GM12878 (cell line): ENCODE measurements at regions not wholly inside any gene's neighbourhood (a gene's known extent, or its start where the extent isn't known, plus 50 kb on each side); places are given as distances from the start of the nearest gene placed in this dataset.

ENCODE experiments used
- BCLAF1 ChIP-seq: fragments of 450-650 bp; IDR thresholded peaks from 2 replicates; pipeline ENCODE4 v1.6.1; 2017; ENCODE audit warnings: antibody characterized with exemption, mild to moderate bottlenecking, moderate library complexity
- CHD2 ChIP-seq: IDR thresholded peaks from 2 replicates; pipeline ENCODE4 v1.6.1; 2011; ENCODE audit warnings: low read depth, low read length, improper control_type of control experiment, borderline replicate concordance
- CUX1 ChIP-seq: IDR thresholded peaks from 2 replicates; pipeline ENCODE4 v1.6.1; 2012; ENCODE audit warnings: improper control_type of control experiment, low read depth, low read length; ENCODE audit not compliant: insufficient replicate concordance
- DPF2 ChIP-seq: fragments of 450-650 bp; IDR thresholded peaks from 2 replicates; pipeline ENCODE4 v1.6.1; 2017; ENCODE audit warnings: mild to moderate bottlenecking
- LARP7 ChIP-seq: fragments of 450-650 bp; IDR thresholded peaks from 2 replicates; pipeline ENCODE4 v1.6.1; 2017; ENCODE audit warnings: mild to moderate bottlenecking
- MEF2A ChIP-seq: IDR thresholded peaks from 2 replicates; pipeline ENCODE4 v1.6.1; 2011; ENCODE audit warnings: low read depth, mild to moderate bottlenecking, low read length, moderate library complexity; ENCODE audit not compliant: insufficient read depth
- MEF2B ChIP-seq: fragments of 450-650 bp; IDR thresholded peaks from 2 replicates; pipeline ENCODE4 v1.6.1; 2018; ENCODE audit warnings: mild to moderate bottlenecking, moderate library complexity; ENCODE audit not compliant: partially characterized antibody, poor library complexity, severe bottlenecking
- MTA2 ChIP-seq: fragments of 450-650 bp; IDR thresholded peaks from 2 replicates; pipeline ENCODE4 v1.6.1; 2016; ENCODE audit warnings: low read depth, mild to moderate bottlenecking, moderate library complexity
- NBN ChIP-seq: fragments of 450-650 bp; IDR thresholded peaks from 2 replicates; pipeline ENCODE4 v1.6.1; 2016
- NR2C2 ChIP-seq: IDR thresholded peaks from 2 replicates; pipeline ENCODE4 v1.6.1; 2011; ENCODE audit warnings: borderline replicate concordance, low read depth; ENCODE audit not compliant: control insufficient read depth, insufficient read length
- NRF1 ChIP-seq: conservative IDR thresholded peaks from 2 replicates; pipeline ENCODE4 v1.6.1; 2011; ENCODE audit warnings: mild to moderate bottlenecking, low read depth, low read length, improper control_type of control experiment
- PAX5 ChIP-seq: IDR thresholded peaks from 2 replicates; pipeline ENCODE4 v1.6.1; 2011; ENCODE audit warnings: low read depth, low read length, borderline replicate concordance
- STAT3 ChIP-seq: IDR thresholded peaks from 2 replicates; pipeline ENCODE4 v1.6.1; 2011; ENCODE audit warnings: low read depth, low read length, improper control_type of control experiment
- YY1 ChIP-seq: IDR thresholded peaks from 2 replicates; pipeline ENCODE4 v1.6.1; 2011; ENCODE audit warnings: low read depth, mild to moderate bottlenecking, low read length
- ZNF24 ChIP-seq: fragments of 450-650 bp; IDR thresholded peaks from 2 replicates; pipeline ENCODE4 v1.6.1; 2017; ENCODE audit warnings: antibody characterized with exemption, mild to moderate bottlenecking
- ZNF687 ChIP-seq: fragments of 450-650 bp; IDR thresholded peaks from 2 replicates; pipeline ENCODE4 v1.6.1; 2017; ENCODE audit warnings: mild to moderate bottlenecking, moderate library complexity

DNA sequence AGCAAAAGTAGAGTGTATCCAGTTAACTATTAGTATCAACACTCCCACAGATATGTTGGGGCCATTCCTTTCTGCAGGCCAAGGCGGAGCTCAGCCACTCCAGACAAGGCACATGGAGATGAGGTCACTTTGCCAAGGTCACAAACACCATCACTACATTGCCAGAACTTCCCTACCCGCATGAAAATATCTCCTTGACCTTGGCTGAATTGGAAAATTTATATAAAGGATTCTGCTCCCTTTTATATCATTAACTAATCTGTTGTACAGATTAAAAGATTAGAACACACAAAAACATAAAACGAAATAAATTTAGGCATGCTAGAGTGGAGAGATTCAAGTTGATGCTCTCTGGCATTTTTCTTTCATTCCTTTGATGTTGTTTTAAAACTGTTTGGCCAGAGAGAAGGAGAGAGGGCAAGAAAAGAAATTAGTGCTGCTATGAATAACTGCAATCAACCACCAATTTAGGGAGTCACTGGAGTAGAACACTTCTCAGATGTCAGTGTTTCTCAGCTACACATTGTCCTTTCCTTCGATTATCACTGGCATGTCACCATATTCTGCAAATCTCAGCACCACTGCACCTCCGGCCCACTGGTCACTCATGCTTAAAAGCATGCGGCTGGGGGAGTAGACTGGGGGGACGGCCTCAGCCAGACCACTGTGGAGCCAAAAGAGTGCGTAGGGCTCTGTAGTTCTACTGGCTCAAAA is 78.7 kb upstream of the ATP1B1 start (continued):
- TF ChIP-seq MEF2B: peak; percentile 52
- no peak for TF ChIP-seq BCLAF1
- peak; percentile 88; the same call in 1 of the 2 replicates for TF ChIP-seq PAX5
- peak; percentile 95 for TF ChIP-seq MTA2
- 0 out of 2 replicates have a peak, but pooled peaks have one; percentile 24 for TF ChIP-seq MEF2A
- no peak for TF ChIP-seq NR2C2
- TF ChIP-seq ZNF687: peak; percentile 88
- TF ChIP-seq ZNF24: peak; percentile 90
- peak; percentile 76 for TF ChIP-seq NBN
- TF ChIP-seq CUX1: peak; percentile 59
- TF ChIP-seq YY1: no peak
- no peak for TF ChIP-seq LARP7
- TF ChIP-seq NRF1: no peak
- no peak for TF ChIP-seq STAT3
- peak; percentile 83 for TF ChIP-seq DPF2
- 0 out of 2 replicates have a peak, but pooled peaks have one; percentile 9 for TF ChIP-seq CHD2
